ENCODE measurements at regions not wholly inside any gene's neighbourhood (a gene's known extent, or its start where the extent isn't known, plus 50 kb on each side); places are given as distances from the start of the nearest gene placed in this dataset.

GRCh38 chr2:64338910-64339500 lies 115.0 kb upstream of the LGALSL start:
- H3K4me2 ChIP-seq (ENCODE audit: low read length), result no peak overlapping the region
- H3K4me3 ChIP-seq (ENCODE audit: low read length), result no peak overlapping the region
- H3K9ac ChIP-seq (ENCODE audit: low read depth, low read length), result no peak overlapping the region
- H3K27me3 ChIP-seq (ENCODE audit: control insufficient read depth, insufficient read depth, low read length), result peaks cover 41% of the 10 kb centered on the region
- no peaks in the 10 kb centered on the region for H3K36me3 ChIP-seq (ENCODE audit: insufficient read depth, low read length)
- no peaks in the 10 kb centered on the region for H3K9me3 ChIP-seq (replicated peaks; ENCODE audit: low read length)
- H3K4me1 ChIP-seq (ENCODE audit: control insufficient read depth, insufficient read depth, low read length), result no peaks in the 10 kb centered on the region

GRCh38 chr2:64341461-64341860 lies 112.5 kb upstream of the LGALSL start:
- no peak overlapping the region for H3K4me3 ChIP-seq (ENCODE audit: low read length)
- no peaks in the 10 kb centered on the region for H3K9me3 ChIP-seq (replicated peaks; ENCODE audit: low read length)
- no peak overlapping the region for H3K4me2 ChIP-seq (ENCODE audit: low read length)
- no peaks in the 10 kb centered on the region for H3K4me1 ChIP-seq (ENCODE audit: control insufficient read depth, insufficient read depth, low read length)
- no peaks in the 10 kb centered on the region for H3K36me3 ChIP-seq (ENCODE audit: insufficient read depth, low read length)
- H3K27me3 ChIP-seq (ENCODE audit: control insufficient read depth, insufficient read depth, low read length), result peaks cover 56% of the 10 kb centered on the region
- no peak overlapping the region for H3K9ac ChIP-seq (ENCODE audit: low read depth, low read length)

GRCh38 chr2:64342195-64343099 lies 111.5 kb upstream of the LGALSL start:
- Histone ChIP-seq H3K36me3 (ENCODE audit: insufficient read depth, low read length) (no peaks in the 10 kb centered on the region), H3K4me3 (ENCODE audit: low read length) (no peak overlapping the region), H3K4me2 (ENCODE audit: low read length) (no peak overlapping the region), H3K9ac (ENCODE audit: low read depth, low read length) (no peak overlapping the region), H3K4me1 (ENCODE audit: control insufficient read depth, insufficient read depth, low read length) (no peaks in the 10 kb centered on the region), H3K27me3 (ENCODE audit: control insufficient read depth, insufficient read depth, low read length) (peaks cover 60% of the 10 kb centered on the region), H3K9me3 (replicated peaks; ENCODE audit: low read length) (no peaks in the 10 kb centered on the region)

- Histone ChIP-seq H3K4me1 (ENCODE audit: control insufficient read depth, insufficient read depth, low read length) (peaks cover 8% of the 10 kb centered on the region), H3K27me3 (ENCODE audit: control insufficient read depth, insufficient read depth, low read length) (peaks cover 46% of the 10 kb centered on the region), H3K36me3 (ENCODE audit: insufficient read depth, low read length) (no peaks in the 10 kb centered on the region), H3K4me3 (ENCODE audit: low read length) (no peak overlapping the region), H3K9ac (ENCODE audit: low read depth, low read length) (no peak overlapping the region), H3K9me3 (replicated peaks; ENCODE audit: low read length) (no peaks in the 10 kb centered on the region), H3K4me2 (ENCODE audit: low read length) (no peak overlapping the region)
These were observed 108.9 kb upstream of the LGALSL start for GRCh38 chr2:64344999-64345576.

GRCh38 chr2:64345998-64346397 lies 108.0 kb upstream of the LGALSL start:
- Histone ChIP-seq H3K9ac (ENCODE audit: low read depth, low read length) (no peak overlapping the region), H3K9me3 (replicated peaks; ENCODE audit: low read length) (no peaks in the 10 kb centered on the region), H3K36me3 (ENCODE audit: insufficient read depth, low read length) (no peaks in the 10 kb centered on the region), H3K4me1 (ENCODE audit: control insufficient read depth, insufficient read depth, low read length) (peaks cover 8% of the 10 kb centered on the region), H3K27me3 (ENCODE audit: control insufficient read depth, insufficient read depth, low read length) (peaks cover 45% of the 10 kb centered on the region), H3K4me2 (ENCODE audit: low read length) (no peak overlapping the region), H3K4me3 (ENCODE audit: low read length) (no peak overlapping the region)

- peaks cover 31% of the 10 kb centered on the region for H3K27me3 ChIP-seq (ENCODE audit: control insufficient read depth, insufficient read depth, low read length)
- H3K4me1 ChIP-seq (ENCODE audit: control insufficient read depth, insufficient read depth, low read length), result peaks cover 8% of the 10 kb centered on the region
- H3K9me3 ChIP-seq (replicated peaks; ENCODE audit: low read length), result no peaks in the 10 kb centered on the region
- no peak overlapping the region for H3K4me3 ChIP-seq (ENCODE audit: low read length)
- no peak overlapping the region for H3K4me2 ChIP-seq (ENCODE audit: low read length)
- no peak overlapping the region for H3K9ac ChIP-seq (ENCODE audit: low read depth, low read length)
- H3K36me3 ChIP-seq (ENCODE audit: insufficient read depth, low read length), result no peaks in the 10 kb centered on the region
These were observed 105.4 kb upstream of the LGALSL start for GRCh38 chr2:64348386-64349130.

GRCh38 chr2:64349131-64349530 lies 104.8 kb upstream of the LGALSL start:
- Histone ChIP-seq H3K27me3 (ENCODE audit: control insufficient read depth, insufficient read depth, low read length) (peaks cover 31% of the 10 kb centered on the region), H3K4me1 (ENCODE audit: control insufficient read depth, insufficient read depth, low read length) (peaks cover 8% of the 10 kb centered on the region), H3K4me2 (ENCODE audit: low read length) (no peak overlapping the region), H3K9ac (ENCODE audit: low read depth, low read length) (no peak overlapping the region), H3K4me3 (ENCODE audit: low read length) (no peak overlapping the region), H3K36me3 (ENCODE audit: insufficient read depth, low read length) (no peaks in the 10 kb centered on the region), H3K9me3 (replicated peaks; ENCODE audit: low read length) (no peaks in the 10 kb centered on the region)

- H3K4me3 ChIP-seq (ENCODE audit: low read length), result no peak overlapping the region
- no peaks in the 10 kb centered on the region for H3K9me3 ChIP-seq (replicated peaks; ENCODE audit: low read length)
- H3K4me2 ChIP-seq (ENCODE audit: low read length), result no peak overlapping the region
- peaks cover 28% of the 10 kb centered on the region for H3K27me3 ChIP-seq (ENCODE audit: control insufficient read depth, insufficient read depth, low read length)
- H3K9ac ChIP-seq (ENCODE audit: low read depth, low read length), result no peak overlapping the region
- peaks cover 8% of the 10 kb centered on the region for H3K4me1 ChIP-seq (ENCODE audit: control insufficient read depth, insufficient read depth, low read length)
- no peaks in the 10 kb centered on the region for H3K36me3 ChIP-seq (ENCODE audit: insufficient read depth, low read length)
These were observed 103.0 kb upstream of the LGALSL start for GRCh38 chr2:64350996-64351395.

GRCh38 chr2:64352292-64352691 lies 101.7 kb upstream of the LGALSL start:
- H3K4me3 ChIP-seq (ENCODE audit: low read length), result no peak overlapping the region
- H3K9me3 ChIP-seq (replicated peaks; ENCODE audit: low read length), result no peaks in the 10 kb centered on the region
- H3K9ac ChIP-seq (ENCODE audit: low read depth, low read length), result no peak overlapping the region
- no peak overlapping the region for H3K4me2 ChIP-seq (ENCODE audit: low read length)
- H3K36me3 ChIP-seq (ENCODE audit: insufficient read depth, low read length), result no peaks in the 10 kb centered on the region
- H3K4me1 ChIP-seq (ENCODE audit: control insufficient read depth, insufficient read depth, low read length), result peaks cover 8% of the 10 kb centered on the region
- peaks cover 35% of the 10 kb centered on the region for H3K27me3 ChIP-seq (ENCODE audit: control insufficient read depth, insufficient read depth, low read length)

- Histone ChIP-seq H3K4me2 (ENCODE audit: low read length) (no peak overlapping the region), H3K27me3 (ENCODE audit: control insufficient read depth, insufficient read depth, low read length) (peaks cover 49% of the 10 kb centered on the region), H3K4me1 (ENCODE audit: control insufficient read depth, insufficient read depth, low read length) (peaks cover 10% of the 10 kb centered on the region), H3K9ac (ENCODE audit: low read depth, low read length) (no peak overlapping the region), H3K4me3 (ENCODE audit: low read length) (no peak overlapping the region), H3K36me3 (ENCODE audit: insufficient read depth, low read length) (no peaks in the 10 kb centered on the region), H3K9me3 (replicated peaks; ENCODE audit: low read length) (no peaks in the 10 kb centered on the region)
These were observed 98.9 kb upstream of the LGALSL start for GRCh38 chr2:64354857-64355680.
